PC-3 (cell line): ENCODE measurements at regions not wholly inside any gene's neighbourhood (a gene's known extent, or its start where the extent isn't known, plus 50 kb on each side); places are given as distances from the start of the nearest gene placed in this dataset.

Experiments used
- EZH2 ChIP-seq: fragments of 300-600 bp; sonication (generic); IDR thresholded peaks from one replicate; pipeline ENCODE4 v1.6.1; 2017; ENCODE audit warnings: antibody characterized with exemption, mild to moderate bottlenecking, low read length; ENCODE audit not compliant: unreplicated experiment
- TF ChIP-seq, protein P1 (sequence below): fragments of 300-600 bp; sonication (generic); conservative IDR thresholded peaks from 2 replicates; pipeline ENCODE4 v1.5.1; 2017; ENCODE audit warnings: antibody characterized with exemption, low read depth, mild to moderate bottlenecking, low read length

DNA sequence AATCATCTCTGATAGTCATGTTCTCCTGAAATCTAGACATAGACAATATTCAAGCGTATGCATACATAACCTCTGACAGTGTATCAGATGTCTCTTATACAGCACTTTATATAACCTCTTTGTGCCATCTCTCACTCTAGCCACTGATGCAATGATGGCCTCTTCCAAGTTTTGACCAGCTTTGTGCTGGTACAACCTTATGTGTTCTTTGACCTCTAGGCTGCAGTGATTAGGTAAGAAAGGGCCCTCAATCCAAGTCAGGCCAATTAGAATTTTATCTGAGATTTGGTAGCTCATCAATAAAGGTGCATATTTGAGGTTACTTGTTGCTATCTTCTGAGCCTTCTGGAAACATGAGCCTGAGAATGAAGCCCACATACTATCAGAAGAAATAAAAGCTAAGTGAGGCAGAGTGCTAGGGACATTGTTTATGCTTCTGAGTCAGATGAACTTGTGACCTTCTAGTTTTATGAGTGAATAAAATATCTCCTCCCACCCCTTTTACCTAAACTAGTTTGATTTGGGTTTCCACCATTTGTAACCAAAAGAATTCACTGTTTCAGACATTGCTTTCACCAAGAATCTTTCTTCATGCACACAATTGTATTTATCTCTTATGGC is 283.2 kb upstream of the SUCLG2 start:
- TF ChIP-seq, protein P1, sequence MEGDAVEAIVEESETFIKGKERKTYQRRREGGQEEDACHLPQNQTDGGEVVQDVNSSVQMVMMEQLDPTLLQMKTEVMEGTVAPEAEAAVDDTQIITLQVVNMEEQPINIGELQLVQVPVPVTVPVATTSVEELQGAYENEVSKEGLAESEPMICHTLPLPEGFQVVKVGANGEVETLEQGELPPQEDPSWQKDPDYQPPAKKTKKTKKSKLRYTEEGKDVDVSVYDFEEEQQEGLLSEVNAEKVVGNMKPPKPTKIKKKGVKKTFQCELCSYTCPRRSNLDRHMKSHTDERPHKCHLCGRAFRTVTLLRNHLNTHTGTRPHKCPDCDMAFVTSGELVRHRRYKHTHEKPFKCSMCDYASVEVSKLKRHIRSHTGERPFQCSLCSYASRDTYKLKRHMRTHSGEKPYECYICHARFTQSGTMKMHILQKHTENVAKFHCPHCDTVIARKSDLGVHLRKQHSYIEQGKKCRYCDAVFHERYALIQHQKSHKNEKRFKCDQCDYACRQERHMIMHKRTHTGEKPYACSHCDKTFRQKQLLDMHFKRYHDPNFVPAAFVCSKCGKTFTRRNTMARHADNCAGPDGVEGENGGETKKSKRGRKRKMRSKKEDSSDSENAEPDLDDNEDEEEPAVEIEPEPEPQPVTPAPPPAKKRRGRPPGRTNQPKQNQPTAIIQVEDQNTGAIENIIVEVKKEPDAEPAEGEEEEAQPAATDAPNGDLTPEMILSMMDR = no peak
- TF ChIP-seq EZH2 = no peak
